Right lobe of liver (tissue), 6 donors: ENCODE measurements at regions not wholly inside any gene's neighbourhood (a gene's known extent, or its start where the extent isn't known, plus 50 kb on each side); places are given as distances from the start of the nearest gene placed in this dataset.

Experiments used
- ATAC-seq, 4 donors: fragments of 200-7000 bp; cut with Tn5 transposase; one replicate each; pipeline ENCODE4 v1.9.1; 2020; ENCODE audit warnings: mild to moderate bottlenecking in 4 of 4, moderate library complexity in 4 of 4
- DNase-seq, 3 donors: peaks; one replicate each; pipeline ENCODE4 v3.0.0-alpha.2; 2020
- H3K27ac ChIP-seq, 3 donors: fragments of 200-600 bp; one replicate each; pipeline ENCODE4 v1.8.0; 2022
- H3K27me3 ChIP-seq, 2 donors: fragments of 200-600 bp; one replicate each; pipeline ENCODE4 v1.8.0; 2022
- H3K36me3 ChIP-seq, 4 donors: fragments of 200-600 bp; sonication (generic) in 1 of 4; one replicate each; pipeline versions ENCODE4 v1.5.1 to v1.8.0; 2017 to 2022; ENCODE audit warnings: control low read depth in 1 of 4
- H3K4me1 ChIP-seq, 4 donors: fragments of 200-600 bp; sonication (generic) in 1 of 4; one replicate each; pipeline versions ENCODE4 v1.5.1 to v1.8.0; 2017 to 2022; ENCODE audit warnings: control low read depth in 1 of 4
- H3K4me3 ChIP-seq, 3 donors: fragments of 200-600 bp; one replicate each; pipeline ENCODE4 v1.8.0; 2022
- H3K9me3 ChIP-seq, 4 donors: fragments of 200-600 bp; sonication (generic) in 1 of 4; one replicate each; pipeline versions ENCODE4 v1.5.1 to v1.8.0; 2017 to 2022; ENCODE audit warnings: control low read depth in 1 of 4
- CTCF ChIP-seq, 4 donors: fragments of 200-600 bp in 3 of 4; fragments of 450-650 bp in 1 of 4; IDR thresholded peaks; one replicate each; pipeline versions ENCODE4 v1.5.1 to v1.8.0; 2016 to 2022; ENCODE audit warnings: antibody characterized with exemption in 4 of 4, mild to moderate bottlenecking in 2 of 4
- POLR2A ChIP-seq: fragments of 450-650 bp; IDR thresholded peaks from one replicate; pipeline ENCODE4 v1.6.1; 2017; ENCODE audit warnings: antibody characterized with exemption, mild to moderate bottlenecking
- WGBS: methylation state at CpG from one replicate; pipeline ENCODE4 v1.1.6; 2018; ENCODE audit warnings: low coverage, low lambda C conversion rate; ENCODE audit not compliant: insufficient coverage; ENCODE audit errors: missing lambda C conversion rate; 5-methylcytosine and 5-hydroxymethylcytosine counted together
- intact Hi-C, 2 donors: fragments of 100-400 bp; cut with DNase I; formaldehyde crosslinking; loops; one replicate each; pipeline versions ENCODE4 v1.11.2 to v1.14.1; 2022
- donor health status: DM: no; HTN: yes; CAD: no.
- donor health status: DM: no; HTN: no; CAD: no.
- donor health status: DM: no; HTN: no; CAD: no.
- donor health status: DM: no; HTN: yes; CAD: no.
- donor health status: DM: no; HTN: yes; CAD: no.

DNA sequence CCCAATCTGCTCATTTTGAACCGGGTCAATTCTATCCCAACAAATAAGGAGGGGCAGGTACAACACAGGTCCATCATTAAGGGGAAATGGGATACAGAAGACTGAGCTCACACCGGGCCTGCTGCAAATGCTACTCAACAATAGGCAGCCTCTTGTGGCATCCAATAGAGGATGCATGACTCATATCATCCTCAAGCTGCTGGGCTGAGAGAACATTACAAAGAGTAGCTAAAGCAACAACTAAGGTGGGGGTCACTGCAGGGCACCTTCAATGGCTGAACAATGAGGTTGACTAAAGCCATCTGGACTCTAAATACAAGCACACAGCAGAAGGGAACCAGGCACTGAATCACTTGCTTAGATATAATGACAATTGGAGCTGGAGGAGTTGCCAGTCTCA is 130.1 kb upstream of the SYN3 start:
- no peak for ATAC-seq

GRCh38 chr22:33186816-33187215 is 128.6 kb upstream of the SYN3 start:
- Histone ChIP-seq H3K4me3 (no peak overlapping the region), H3K27ac (no peak overlapping the region), H3K9me3 (no peaks in the 10 kb centered on the region), H3K27me3 (no peaks in the 10 kb centered on the region), H3K36me3 (no peaks in the 10 kb centered on the region), H3K4me1 (no peaks in the 10 kb centered on the region)
- DNase-seq (no peak), ATAC-seq (no peak)
- intact Hi-C loops, result no loop called here
- 46% methylated on average over 2 of the region's 2 CpGs for WGBS
- TF ChIP-seq CTCF (IDR thresholded peaks at IDR 0.05), result no peak
- no peak for TF ChIP-seq POLR2A

More for the DNA sequence above, 130.1 kb upstream of the SYN3 start:
- no peaks in the 10 kb centered on the region for H3K27me3 ChIP-seq
- H3K36me3 ChIP-seq, result no peaks in the 10 kb centered on the region
- H3K4me1 ChIP-seq, result no peaks in the 10 kb centered on the region
- no peaks in the 10 kb centered on the region for H3K9me3 ChIP-seq
- no peak for TF ChIP-seq CTCF (IDR thresholded peaks at IDR 0.05)
- TF ChIP-seq POLR2A, result no peak
- H3K4me3 ChIP-seq, result no peak overlapping the region
- intact Hi-C loops, result no loop called here
- DNase-seq, result no peak
- H3K27ac ChIP-seq, result no peak overlapping the region
- 83% methylated on average over 1 of the region's 2 CpGs for WGBS

GRCh38 chr22:33180356-33180755 is 122.2 kb upstream of the SYN3 start:
- no peaks in the 10 kb centered on the region for H3K9me3 ChIP-seq

GRCh38 chr22:33167998-33168790 is 110.0 kb upstream of the SYN3 start:
- H3K36me3 ChIP-seq, result no peaks in the 10 kb centered on the region
- 26% methylated on average over 4 of the region's 4 CpGs for WGBS
- H3K9me3 ChIP-seq, result no peaks in the 10 kb centered on the region
- H3K27me3 ChIP-seq, result no peaks in the 10 kb centered on the region
- H3K4me1 ChIP-seq, result peaks cover 0 to 8% (median 0%) of the 10 kb centered on the region in 4 donors
- DNase-seq, result no peak
- H3K4me3 ChIP-seq, result no peak overlapping the region
- intact Hi-C loops, result no loop called here
- TF ChIP-seq CTCF (IDR thresholded peaks at IDR 0.05) (no peak), POLR2A (no peak)
- no peak overlapping the region for H3K27ac ChIP-seq
- peak; percentile 55 to 76 (median 58) for ATAC-seq

More at GRCh38 chr22:33180356-33180755, 122.2 kb upstream of the SYN3 start:
- no peak overlapping the region for H3K27ac ChIP-seq
- DNase-seq, result no peak
- intact Hi-C loops, result no loop called here
- H3K4me1 ChIP-seq, result no peaks in the 10 kb centered on the region
- H3K36me3 ChIP-seq, result no peaks in the 10 kb centered on the region
- no peak overlapping the region for H3K4me3 ChIP-seq
- no peak for ATAC-seq
- TF ChIP-seq POLR2A (no peak), CTCF (IDR thresholded peaks at IDR 0.05) (no peak)
- 69% methylated on average over 4 of the region's 4 CpGs for WGBS
- H3K27me3 ChIP-seq, result no peaks in the 10 kb centered on the region
